NCI-H2196 (cell line): ENCODE measurements at regions not wholly inside any gene's neighbourhood (a gene's known extent, or its start where the extent isn't known, plus 50 kb on each side); places are given as distances from the start of the nearest gene placed in this dataset.

Experiments
- DNase-seq: peaks from one replicate; lab custom pipeline; 2025; ENCODE audit not compliant: unreplicated experiment; lab: John Stamatoyannopoulos, UW

DNA sequence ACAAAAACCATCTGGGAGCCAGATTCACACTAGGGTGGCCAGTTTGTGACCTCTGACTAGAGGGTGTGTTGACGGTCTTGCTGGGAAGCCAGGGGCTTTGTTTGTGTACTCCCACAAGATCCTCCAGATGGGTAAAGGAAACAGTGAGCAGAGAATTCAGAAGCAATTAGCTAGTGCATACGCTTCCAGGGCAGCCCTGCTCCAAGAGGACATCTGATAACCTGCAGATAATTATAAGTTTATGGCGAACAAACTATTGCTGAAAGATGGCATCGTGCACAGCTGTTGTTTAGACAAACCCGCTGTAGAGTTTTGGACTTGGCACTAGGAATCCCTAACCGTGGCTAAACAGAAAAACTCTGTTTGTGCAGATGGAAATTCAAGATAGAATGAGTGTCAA lies 326.4 kb downstream of the TGFB2 start:
- no peak for DNase-seq

DNA sequence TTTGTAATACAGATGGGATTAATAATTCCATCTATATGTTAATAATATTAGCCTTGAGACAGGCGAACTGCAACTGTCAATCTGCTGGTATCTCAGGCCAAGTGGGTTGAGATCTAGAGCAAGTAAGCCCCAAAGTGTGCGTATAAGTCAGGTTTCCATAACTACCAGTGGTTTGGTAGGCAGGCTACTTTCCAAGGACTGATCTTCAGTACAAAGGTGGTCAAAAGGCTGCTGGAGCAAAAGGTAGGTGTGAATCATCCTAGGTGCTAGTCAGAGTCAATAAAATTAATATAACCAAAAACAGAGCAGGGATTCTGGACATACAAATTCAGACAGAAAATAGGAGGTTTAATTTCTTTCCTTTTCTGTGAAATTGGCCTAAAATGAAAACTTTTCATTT lies 328.0 kb downstream of the TGFB2 start:
- DNase-seq, result no peak

DNA sequence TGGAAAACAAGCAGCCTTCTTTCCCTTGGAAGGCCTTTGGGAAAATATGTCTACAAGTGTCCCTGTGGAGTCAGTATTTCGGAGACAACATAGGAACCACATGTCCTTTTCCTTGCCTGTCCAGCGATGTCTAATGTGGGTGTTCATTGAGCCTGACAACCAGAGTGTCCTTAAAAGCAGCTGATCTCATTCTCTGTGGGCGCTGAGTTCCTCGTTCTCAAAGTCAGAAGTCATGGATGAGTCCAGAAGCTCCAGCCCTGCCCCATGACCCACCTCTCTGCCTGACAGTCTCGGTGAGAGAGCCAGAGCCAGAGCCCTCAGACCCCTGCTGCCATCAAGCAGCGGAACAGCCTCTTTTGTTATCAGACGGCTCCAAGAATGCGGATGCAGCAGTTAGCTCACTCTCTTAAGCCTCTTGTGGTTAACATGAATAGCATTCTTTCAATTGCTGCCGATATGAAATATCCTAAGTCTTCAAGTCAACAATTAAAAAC lies 329.2 kb downstream of the TGFB2 start:
- DNase-seq, result peak; percentile 31

DNA sequence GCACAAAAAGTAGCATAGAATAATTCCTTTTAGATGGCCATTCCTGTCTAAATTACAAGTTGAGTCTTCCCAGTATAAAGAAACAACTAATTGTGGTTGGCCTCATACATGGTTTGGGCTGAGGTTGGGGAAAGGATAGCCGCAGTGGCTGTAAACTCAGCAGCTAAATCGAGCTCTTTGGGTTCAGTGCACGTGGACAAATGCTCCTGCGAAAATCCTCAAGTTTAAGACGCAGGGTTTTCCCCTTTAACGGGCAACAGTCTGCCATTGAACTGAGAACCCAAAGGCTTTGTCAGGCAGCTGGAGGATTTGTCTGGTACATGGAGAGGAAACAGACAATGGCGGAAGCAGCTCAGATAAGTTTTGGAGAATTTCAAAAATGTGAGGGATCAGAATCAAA lies 331.9 kb downstream of the TGFB2 start:
- DNase-seq, result no peak

DNA sequence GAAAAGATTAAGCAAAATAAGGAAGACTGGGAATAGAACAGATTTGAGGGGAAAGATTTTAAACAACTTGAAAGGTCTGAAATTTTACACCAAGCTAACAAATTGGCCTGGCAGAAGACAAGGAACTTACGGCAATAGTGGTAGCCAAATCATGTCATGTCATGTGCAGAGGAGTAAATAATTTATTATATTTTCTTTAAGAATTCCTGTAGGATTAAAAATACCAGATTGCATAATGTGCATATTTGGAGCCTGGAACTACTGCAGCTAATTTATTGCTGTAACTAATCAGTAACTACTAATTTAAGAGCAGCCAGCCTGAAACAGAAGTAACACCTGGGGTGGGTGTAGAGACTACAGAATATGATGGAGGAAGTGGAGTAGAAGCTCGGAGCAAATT lies 334.3 kb downstream of the TGFB2 start:
- no peak for DNase-seq

DNA sequence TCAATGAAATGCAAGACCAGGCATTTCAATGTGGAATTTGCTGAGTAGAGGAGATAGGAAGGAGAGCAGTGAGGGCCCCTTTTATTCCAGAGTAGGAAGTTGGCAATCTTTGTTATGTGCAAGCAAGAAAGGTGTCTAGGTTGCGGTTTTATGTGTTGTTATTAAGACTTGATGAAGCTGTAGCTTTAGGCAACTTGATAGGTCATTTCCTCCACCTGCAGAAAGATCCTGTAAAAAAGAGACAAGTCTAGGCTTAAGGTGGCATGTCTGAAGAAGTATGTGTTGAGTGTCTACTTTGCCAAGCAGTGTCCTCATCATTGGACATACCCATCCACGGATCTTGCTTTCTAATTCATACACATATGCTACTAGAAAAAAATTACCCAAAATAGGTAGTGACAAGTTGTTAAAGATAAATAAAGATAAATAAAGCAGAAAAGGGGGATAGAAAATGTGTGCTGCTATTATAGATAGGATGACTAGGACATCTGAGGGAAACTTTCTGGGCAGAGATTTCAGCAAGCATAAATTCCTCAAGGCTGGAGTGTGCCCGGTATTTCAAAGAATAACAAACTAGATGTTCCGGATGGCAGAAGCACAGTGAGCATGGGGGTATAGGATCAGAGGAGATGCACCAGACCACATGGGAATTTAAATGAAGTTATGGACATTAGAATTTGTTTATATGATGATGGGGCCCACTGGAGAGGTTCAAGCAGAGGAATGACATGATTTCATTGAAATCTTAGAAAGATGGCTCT lies 335.0 kb downstream of the TGFB2 start:
- no peak for DNase-seq

DNA sequence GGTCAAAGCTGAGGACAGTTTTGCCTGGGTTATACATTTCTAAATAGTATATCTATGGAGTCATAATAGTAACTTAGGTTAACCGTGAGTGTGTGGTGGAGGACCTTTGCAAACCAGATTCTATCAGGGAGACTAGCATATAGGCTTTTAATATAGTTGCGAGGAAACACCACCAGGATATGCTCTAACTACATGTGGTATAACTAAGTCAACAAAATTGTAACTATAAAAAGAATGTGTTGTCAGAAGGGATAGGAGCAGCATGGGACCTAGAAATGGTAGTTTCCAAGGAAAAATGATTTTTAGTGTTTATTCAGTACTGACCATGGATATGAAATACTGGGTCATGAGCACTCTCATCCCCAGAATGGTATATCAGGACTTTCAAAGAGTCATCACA lies 338.1 kb downstream of the TGFB2 start:
- no peak for DNase-seq

DNA sequence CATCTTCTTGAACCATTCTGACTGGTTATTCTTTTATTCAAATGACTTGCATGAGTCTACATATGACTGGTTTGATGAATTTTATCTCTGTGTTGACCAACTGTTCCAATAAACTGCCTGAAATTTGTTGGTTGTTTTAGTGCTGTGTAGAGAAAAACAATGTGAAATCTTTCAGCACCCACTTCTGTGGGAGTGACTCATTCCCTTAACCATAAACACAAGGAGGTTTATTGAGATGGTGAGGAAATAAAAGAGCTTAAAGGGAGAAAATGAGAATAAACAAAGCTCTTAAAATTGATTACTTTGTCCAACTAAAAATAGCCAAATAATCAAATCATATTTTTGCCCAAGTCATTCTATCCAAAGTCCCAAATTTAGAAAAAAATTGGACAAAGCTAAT lies 341.1 kb downstream of the TGFB2 start:
- DNase-seq, result no peak

DNA sequence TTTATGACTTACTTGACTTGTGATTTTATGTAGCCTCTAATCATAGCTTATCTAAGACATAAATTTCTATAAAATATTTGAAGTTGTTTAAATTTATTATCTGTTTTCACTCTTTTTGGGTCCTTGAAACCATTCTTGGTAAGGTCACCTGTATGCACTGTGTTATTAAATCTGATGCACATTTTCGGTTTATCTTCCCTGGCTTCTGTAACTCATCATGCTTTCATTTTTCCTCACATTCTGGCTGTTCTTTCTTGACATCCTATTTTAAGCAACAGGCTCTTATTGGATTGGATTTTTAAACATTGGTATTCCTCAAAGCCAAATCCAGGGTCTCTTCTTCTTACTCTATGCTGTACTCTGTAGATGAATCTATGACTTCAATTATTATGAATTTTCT lies 341.6 kb downstream of the TGFB2 start:
- DNase-seq, result no peak

DNA sequence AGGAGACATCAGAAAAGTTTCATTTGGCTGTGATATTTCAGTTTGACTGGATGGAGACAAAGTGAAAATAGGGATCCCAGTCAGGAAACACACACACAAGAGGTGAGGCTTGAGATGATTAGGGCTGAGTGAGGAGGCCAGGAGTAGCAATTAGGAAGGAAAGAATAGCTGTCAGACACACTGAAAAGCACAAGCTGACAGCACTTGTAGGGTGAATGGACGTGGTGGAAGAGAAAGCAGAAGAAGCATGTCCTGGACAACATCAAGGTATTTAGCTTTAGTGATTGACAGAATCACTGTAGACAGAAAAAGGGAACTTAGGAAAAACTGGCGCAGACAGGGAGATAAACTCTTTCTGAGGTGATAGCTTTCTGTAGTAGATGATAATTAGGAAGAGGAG lies 347.7 kb downstream of the TGFB2 start:
- no peak for DNase-seq

DNA sequence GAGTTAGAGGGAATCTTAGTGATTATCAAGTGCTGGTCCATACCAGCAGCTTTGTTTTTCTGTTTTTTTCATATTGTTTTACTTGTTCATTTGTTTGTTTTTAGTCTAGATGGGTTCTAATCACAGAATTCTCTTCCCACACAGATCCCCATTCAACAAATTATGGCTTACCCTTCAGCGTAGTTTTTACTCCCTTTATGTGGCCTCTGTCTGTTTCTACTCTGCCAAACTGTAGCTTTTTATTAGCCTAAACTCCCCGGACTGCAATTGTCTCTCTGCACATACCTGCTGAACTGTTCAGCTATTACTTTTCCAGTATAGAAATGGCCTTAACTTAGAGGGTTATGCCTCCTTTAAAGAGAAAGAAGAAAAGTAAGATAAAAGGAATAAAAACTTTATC lies 348.5 kb downstream of the TGFB2 start:
- no peak for DNase-seq

DNA sequence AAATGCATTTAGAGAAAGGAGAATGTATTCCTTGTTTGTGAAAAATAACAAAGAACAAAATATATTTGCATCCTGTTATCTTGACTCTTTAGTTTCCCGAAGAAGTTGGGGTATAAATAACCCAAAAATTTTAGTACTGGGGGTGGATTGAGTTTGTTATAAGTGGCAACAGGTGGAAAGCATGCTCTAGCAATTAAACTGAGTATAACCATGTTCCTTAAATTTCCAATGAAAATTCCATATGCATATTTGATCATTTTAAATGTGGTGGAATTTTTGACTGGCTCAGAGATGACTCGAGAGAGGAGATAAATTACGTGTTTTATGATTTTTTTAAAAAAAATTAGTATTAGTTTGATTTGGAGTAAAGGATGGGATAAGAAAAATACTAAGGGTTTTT lies 348.9 kb downstream of the TGFB2 start:
- no peak for DNase-seq

DNA sequence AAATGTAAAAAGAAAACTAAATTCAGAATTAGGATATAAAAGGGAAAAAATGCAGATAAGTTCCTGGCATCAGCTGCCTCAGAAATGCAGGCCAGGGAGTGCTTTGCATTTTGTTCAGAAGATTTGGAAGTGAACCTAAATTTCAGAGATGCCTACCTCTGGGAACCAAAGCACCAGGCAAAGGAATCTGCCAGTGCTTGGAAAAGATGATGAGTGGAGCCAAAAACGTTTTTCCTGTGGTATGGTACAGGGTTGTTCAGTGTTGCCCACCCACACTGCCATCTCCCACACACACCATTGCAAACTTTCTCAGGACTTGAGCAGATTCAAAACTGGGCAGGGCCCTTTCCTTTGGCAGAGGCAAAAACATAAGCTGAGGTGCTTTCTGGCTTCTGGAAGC lies 349.5 kb downstream of the TGFB2 start:
- DNase-seq, result no peak

DNA sequence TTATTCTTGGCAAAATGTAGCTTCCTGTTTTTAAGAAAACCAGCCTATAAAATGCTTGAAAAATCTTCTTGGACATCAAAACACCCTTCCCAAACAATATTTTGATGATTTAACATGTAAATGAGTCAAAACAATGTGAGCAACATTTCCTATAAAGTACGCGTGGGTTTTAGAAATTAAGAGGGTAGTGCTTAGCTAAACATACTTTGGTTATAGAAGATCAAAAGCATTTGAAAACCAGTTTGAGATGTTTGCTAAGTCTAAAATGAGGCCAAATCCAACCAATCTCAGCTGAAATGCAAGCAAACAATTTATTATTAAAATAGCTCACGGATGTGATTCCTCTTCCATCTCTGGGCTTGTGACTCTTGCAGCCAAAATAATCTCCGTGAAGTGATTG lies 350.4 kb downstream of the TGFB2 start:
- no peak for DNase-seq

DNA sequence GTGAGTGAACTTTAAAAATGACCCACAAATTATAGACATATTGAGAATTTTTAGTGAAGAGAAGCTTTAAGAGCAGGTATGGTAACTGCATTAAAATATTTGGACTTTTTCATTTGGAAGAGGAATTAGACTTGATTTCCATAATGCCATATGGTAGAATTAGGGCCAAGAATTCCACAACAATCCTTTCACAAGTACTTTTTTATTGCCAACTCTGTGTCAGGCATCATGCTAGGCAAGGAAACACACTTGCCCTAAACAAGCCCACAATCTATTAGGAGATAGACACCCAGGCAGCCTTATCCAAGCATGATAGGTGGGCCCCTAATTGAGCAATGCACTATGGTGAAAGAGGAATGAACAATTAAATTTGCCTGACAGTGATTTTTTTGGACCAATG lies 353.0 kb downstream of the TGFB2 start:
- no peak for DNase-seq

DNA sequence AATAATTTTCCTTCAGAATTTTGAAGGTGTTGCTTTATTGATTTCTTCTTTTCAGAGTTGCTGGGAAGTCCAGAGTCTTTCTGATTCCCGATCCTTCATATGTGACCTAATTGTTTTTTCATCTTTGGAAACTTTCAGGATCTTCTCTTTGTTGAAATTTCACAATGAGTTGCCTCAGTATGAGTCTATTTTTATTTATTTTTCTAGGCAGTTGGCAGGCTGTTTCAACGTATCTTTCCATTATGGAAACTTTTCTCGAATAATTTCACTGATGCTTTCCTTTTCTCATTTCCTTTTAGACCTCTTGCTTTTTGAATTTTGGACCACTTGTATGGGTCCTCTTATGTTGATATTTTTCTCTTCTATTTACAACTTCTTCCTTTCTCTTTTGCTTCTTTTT lies 354.3 kb downstream of the TGFB2 start:
- DNase-seq, result no peak

DNA sequence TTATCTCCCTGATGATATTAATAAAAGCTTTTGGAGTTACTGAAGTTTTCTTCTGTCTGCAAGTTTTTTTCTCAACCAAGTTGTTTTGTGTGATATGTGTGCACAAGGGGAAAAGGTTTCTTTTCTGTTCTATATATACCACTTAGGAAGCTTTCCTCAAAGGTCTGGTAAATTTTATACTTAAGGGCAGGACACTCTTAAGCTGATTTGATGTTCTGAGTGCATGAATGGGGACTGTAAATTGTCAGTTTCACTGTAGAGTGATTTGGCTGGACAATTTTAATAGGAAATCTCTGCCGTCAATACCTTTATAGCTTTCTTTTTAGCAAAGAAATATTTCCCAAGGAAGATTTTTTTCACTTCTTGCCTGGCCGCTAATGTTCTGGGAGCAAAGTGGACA lies 354.7 kb downstream of the TGFB2 start:
- DNase-seq, result no peak

DNA sequence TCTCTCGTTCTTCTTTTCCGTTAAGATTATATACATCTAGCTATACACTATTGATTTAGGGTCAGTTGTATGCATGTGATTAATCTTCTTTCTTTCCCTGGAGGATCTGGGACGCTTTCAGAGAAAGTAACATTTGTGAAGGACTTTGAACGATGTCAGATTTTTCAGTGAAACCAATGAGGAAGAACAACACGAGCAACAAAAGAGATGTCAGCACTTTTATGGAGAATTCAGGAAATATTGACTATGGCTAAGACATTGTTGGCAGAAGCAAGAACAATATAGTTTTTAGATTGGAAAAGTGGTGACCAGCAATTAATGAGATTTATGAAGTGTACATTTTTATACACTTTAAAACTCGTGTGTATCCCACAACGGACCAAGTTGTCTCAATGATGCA lies 355.5 kb downstream of the TGFB2 start:
- DNase-seq, result no peak

DNA sequence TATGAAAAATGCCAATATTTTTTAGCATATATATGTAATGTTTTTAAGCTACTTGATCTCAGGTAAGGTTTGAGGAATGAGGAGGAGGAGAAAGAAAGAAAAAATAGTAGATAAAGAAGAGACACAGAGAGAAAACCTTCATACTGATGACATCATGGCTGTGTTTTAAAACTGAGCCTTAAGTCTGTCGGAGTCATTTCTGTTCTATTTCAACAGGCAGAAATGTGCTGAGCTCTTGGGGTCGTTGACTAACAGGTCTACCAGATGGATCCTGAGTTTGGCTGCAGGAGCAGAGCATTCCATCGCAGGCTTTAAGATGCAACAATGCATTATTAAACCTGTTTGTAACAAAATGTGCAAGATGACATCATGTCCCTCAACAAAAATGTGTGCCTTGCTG lies 356.0 kb downstream of the TGFB2 start:
- DNase-seq, result no peak

DNA sequence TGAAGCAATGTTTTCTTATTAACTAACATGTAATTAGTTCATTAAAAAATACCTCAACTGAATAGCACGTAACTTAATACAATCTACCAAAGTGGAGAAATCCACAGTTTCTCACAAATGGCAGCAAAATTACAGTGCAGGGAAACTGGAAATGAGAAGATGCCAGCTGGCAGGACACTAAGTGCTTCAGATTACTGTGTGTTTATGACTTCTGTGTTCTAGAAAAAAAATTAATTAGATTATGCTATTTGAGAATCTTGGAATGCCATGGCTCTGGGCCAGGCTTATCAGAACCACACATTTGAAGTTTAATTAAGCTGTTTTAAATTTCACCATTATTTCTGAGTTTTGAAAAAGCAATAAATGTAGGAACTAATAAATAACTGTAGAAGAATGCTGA lies 357.6 kb downstream of the TGFB2 start:
- DNase-seq, result no peak

DNA sequence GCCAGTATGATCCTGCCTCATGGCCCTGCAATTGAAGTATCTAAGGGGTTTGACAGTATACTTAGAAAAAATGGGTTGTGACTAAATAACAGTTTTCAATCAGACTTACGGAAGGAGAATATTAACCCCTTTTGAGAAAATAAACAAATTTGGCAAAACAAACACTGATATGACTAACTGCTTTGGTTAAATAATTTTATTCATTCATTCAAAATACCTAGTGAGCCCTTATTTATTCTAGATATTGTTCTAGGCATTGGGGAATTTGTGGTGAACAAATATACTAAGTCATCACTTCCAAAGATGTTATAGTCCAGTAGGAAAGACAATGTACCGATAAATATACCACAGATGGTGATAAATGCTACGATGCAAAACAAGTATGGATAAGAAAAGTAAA lies 358.7 kb downstream of the TGFB2 start:
- DNase-seq, result no peak

DNA sequence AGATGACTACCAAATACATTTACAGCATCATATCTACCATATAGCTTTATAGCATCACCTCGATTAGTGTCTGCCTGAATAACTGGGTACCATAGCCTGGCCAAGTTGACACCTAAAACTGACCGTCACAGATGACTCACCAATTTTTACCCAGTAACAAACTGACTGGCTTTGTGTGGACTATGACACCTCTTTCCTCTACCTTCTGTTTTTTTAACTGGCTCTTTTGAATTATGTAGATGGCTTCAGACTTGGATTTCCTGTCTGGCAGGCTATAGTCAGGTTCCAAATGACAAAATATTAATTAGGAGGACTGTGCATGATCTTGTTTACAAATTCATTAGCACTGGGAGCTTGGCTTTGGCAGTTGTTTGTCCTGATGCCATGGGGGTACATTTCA lies 360.3 kb downstream of the TGFB2 start:
- no peak for DNase-seq
